ENCODE measurements at regions not wholly inside any gene's neighbourhood (a gene's known extent, or its start where the extent isn't known, plus 50 kb on each side); places are given as distances from the start of the nearest gene placed in this dataset.
"Not testable (repeated sequence)": the region's sequence is repeated elsewhere in the genome, so short reads cannot be mapped to it uniquely, and the experiment has no call there.

DNA sequence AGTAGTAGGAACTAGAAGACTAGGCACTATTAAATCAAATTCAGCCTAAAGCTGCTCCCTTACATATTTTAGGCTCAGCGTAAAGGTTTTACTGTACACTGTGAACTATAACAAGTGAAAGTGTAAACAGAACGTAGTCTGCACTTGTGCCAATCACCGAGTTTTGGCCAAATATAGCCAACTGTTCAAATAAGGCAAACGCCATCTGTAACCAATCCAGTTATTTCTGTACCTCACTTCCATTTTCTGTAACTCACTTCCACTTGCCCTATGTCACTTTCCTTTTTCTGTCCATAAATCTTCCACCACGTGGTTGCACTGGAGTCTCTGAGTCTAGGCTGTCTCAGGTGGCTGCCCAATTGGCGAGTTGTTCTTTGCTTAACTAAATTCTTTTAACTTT, 2132.2 kb downstream of the LRRC4C start (continued):
- TF ChIP-seq SMARCA5 (IDR thresholded peaks at IDR 0.05), result no peak
- no peak for TF ChIP-seq BCL11A (IDR thresholded peaks at IDR 0.05; ENCODE audit: low read depth, low read length)
- no peak for TF ChIP-seq NFYB (IDR thresholded peaks at IDR 0.05; ENCODE audit: insufficient read depth, low read depth, low read length)
- TF ChIP-seq, protein P1, sequence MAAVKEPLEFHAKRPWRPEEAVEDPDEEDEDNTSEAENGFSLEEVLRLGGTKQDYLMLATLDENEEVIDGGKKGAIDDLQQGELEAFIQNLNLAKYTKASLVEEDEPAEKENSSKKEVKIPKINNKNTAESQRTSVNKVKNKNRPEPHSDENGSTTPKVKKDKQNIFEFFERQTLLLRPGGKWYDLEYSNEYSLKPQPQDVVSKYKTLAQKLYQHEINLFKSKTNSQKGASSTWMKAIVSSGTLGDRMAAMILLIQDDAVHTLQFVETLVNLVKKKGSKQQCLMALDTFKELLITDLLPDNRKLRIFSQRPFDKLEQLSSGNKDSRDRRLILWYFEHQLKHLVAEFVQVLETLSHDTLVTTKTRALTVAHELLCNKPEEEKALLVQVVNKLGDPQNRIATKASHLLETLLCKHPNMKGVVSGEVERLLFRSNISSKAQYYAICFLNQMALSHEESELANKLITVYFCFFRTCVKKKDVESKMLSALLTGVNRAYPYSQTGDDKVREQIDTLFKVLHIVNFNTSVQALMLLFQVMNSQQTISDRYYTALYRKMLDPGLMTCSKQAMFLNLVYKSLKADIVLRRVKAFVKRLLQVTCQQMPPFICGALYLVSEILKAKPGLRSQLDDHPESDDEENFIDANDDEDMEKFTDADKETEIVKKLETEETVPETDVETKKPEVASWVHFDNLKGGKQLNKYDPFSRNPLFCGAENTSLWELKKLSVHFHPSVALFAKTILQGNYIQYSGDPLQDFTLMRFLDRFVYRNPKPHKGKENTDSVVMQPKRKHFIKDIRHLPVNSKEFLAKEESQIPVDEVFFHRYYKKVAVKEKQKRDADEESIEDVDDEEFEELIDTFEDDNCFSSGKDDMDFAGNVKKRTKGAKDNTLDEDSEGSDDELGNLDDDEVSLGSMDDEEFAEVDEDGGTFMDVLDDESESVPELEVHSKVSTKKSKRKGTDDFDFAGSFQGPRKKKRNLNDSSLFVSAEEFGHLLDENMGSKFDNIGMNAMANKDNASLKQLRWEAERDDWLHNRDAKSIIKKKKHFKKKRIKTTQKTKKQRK (IDR thresholded peaks at IDR 0.05; ENCODE audit: low read depth, low read length), result no peak
- no peak for TF ChIP-seq IRF3 (IDR thresholded peaks at IDR 0.05)
- TF ChIP-seq SMAD1 (IDR thresholded peaks at IDR 0.05; ENCODE audit: low read depth, partially characterized antibody), result no peak
- TF ChIP-seq HDAC2 (IDR thresholded peaks at IDR 0.05), result no peak

DNA sequence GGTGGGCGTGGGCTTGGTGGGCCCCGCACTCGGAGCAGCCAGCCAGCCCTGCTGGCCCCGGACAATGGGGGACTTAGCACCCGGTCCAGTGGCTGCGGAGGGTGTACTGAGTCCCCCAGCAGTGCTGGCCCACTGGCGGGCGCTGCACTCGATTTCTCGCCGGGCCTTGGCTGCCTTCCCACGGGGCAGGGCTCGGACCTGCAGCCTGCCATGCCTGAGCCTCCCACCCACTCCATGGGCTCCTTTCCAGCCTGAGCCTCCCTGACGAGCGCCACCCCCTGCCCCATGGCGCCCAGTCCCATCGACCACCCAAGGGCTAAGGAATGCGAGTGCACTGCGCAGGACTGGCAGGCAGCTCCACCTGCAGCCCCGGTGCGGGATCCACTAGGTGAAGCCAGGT, 2147.6 kb downstream of the LRRC4C start:
- DNase-seq (ENCODE audit: low read depth, low spot score); in situ Hi-C loops (cut with MboI); H3K4me2 ChIP-seq (ENCODE audit: control insufficient read depth, insufficient read depth); H3K27me3 ChIP-seq (replicated peaks in 1 of 2; ENCODE audit: control insufficient read depth in 2 of 2, insufficient read depth in 2 of 2, low read length in 1 of 2); FAIRE-seq; H3K9me3 ChIP-seq (replicated peaks; ENCODE audit: control insufficient read depth, insufficient read depth, low read length); H3K4me3 ChIP-seq; H4K20me1 ChIP-seq (ENCODE audit: control insufficient read depth, insufficient read depth); H2AFZ ChIP-seq (ENCODE audit: control insufficient read depth, low read depth, low read length); ATAC-seq; H3K36me3 ChIP-seq (ENCODE audit: control insufficient read depth in 2 of 2, insufficient read depth in 2 of 2, low read length in 1 of 2); H3K27ac ChIP-seq (ENCODE audit: control insufficient read depth, insufficient read depth); H3K9ac ChIP-seq (ENCODE audit: control insufficient read depth, insufficient read depth, low read length); H3K79me2 ChIP-seq (ENCODE audit: control insufficient read depth, insufficient read depth, low read length); RAD21 ChIA-PET (ENCODE audit: unreplicated experiment); intact Hi-C loops (cut with micrococcal nuclease; ENCODE audit: unreplicated experiment); H3K4me1 ChIP-seq (ENCODE audit: control insufficient read depth, insufficient read depth, low read length); SMC1A ChIA-PET (ENCODE audit: uncharacterized antibody, unreplicated experiment); BruUV-seq (replicated peaks): not testable (repeated sequence)
- POLR2A ChIA-PET, result interaction anchor here (0.7 kb wide), 1 partner anchor 89 kb away, joined by 4 read pairs; no protein-coding TSS in a partner anchor
- CTCF ChIA-PET, result interaction anchor here (0.6 kb wide), 1 partner anchor 160 kb away, joined by 3 read pairs; no protein-coding TSS in a partner anchor
- 50% methylated on average over 17 of the region's 21 CpGs for WGBS (ENCODE audit: insufficient coverage, insufficient replicate concordance, low lambda C conversion rate, missing lambda C conversion rate)

All from GM12878 (cell line).